Kidney epithelial cell (primary cell): ENCODE measurements at regions not wholly inside any gene's neighbourhood (a gene's known extent, or its start where the extent isn't known, plus 50 kb on each side); places are given as distances from the start of the nearest gene placed in this dataset.

Experiments
- DNase-seq: peaks from one replicate; pipeline ENCODE4 v3.0.0-alpha.2; 2010; ENCODE audit warnings: low read depth
- H3K27me3 ChIP-seq: 2 replicates; pipeline ENCODE4 v1.6.0; 2011; ENCODE audit warnings: low read length; ENCODE audit not compliant: control insufficient read depth, insufficient read depth
- H3K36me3 ChIP-seq: 2 replicates; pipeline ENCODE4 v1.5.1; 2011; ENCODE audit warnings: low read length; ENCODE audit not compliant: control insufficient read depth, insufficient read depth
- H3K4me3 ChIP-seq: 2 replicates; pipeline ENCODE4 v1.5.1; 2011; ENCODE audit warnings: low read depth, mild to moderate bottlenecking, control low read depth, low read length
- TF ChIP-seq, protein P1 (sequence below): IDR thresholded peaks from 2 replicates; pipeline ENCODE4 v1.5.1; 2011; ENCODE audit warnings: mild to moderate bottlenecking, moderate library complexity, low read length, control low read depth, inconsistent platforms; ENCODE audit not compliant: insufficient read depth, poor library complexity, severe bottlenecking

DNA sequence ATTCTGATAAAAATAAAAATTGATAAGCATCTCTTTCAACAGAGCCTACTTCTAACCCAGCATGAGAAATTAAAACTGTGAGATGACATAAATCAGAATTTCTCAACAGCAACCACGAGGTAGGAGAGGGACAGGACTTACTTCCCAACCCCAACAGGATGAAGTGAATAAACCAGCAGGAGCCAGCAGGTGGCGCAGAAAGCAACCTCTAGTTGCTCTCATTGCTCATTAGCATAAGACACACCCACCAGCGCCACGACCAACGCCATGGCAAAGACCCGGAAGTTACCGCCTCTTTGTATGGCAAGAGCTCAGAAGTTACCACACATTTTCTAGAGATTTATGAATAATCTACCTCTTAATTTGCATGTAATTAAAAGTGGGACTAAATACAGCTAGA lies 189.4 kb upstream of the CDH8 start:
- TF ChIP-seq, protein P1, sequence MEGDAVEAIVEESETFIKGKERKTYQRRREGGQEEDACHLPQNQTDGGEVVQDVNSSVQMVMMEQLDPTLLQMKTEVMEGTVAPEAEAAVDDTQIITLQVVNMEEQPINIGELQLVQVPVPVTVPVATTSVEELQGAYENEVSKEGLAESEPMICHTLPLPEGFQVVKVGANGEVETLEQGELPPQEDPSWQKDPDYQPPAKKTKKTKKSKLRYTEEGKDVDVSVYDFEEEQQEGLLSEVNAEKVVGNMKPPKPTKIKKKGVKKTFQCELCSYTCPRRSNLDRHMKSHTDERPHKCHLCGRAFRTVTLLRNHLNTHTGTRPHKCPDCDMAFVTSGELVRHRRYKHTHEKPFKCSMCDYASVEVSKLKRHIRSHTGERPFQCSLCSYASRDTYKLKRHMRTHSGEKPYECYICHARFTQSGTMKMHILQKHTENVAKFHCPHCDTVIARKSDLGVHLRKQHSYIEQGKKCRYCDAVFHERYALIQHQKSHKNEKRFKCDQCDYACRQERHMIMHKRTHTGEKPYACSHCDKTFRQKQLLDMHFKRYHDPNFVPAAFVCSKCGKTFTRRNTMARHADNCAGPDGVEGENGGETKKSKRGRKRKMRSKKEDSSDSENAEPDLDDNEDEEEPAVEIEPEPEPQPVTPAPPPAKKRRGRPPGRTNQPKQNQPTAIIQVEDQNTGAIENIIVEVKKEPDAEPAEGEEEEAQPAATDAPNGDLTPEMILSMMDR = peak; percentile 51
- Histone ChIP-seq H3K27me3 (no peaks in the 10 kb centered on the region), H3K4me3 (no peak overlapping the region), H3K36me3 (no peaks in the 10 kb centered on the region)
- DNase-seq = peak; percentile 4

DNA sequence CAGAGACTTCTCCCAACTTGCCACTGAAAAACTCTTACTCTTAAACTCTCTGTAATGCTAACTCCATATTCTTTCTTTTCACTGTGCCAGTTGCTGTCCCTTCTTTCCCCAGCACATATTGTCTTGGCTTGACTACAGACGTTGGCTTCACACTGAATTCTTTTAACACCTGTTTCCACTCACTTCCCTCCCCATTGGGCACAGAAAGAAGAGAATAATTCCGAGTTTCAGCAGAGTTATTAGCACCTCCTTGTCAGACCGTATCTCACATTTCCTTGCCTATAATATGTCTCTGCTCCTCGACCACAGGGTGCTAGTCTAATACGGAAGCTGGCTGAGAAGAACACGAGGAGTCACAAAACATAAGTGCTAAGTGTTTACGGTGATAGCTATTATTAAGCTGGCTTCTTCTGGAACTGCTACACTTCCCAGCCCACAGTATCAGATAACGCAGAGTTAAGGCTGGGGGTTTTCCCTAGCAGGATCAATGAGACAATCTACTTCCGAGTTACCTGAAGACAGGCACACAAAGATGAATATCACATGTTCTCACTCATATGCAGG lies 188.5 kb upstream of the CDH8 start:
- H3K4me3 ChIP-seq = no peak overlapping the region
- no peak for DNase-seq
- H3K36me3 ChIP-seq = no peaks in the 10 kb centered on the region
- H3K27me3 ChIP-seq = no peaks in the 10 kb centered on the region
- TF ChIP-seq, protein P1 = no peak

DNA sequence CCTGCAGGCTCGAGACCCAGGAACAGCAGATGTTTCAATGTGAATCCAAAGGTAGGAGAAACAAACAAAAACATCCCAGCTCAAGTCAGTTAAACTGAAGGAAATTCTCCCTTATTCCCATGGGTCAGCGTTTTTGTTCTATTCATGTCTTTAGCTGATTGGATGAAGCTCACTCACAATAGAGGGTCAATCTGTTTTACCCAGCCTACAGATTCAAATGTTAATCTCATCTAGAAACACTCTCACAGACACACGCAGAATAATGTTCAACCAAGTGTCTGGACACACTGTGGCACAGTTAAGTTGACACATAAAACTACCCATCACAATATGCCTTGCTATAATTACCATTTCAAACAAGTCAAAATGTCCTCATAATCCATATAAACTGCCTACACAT lies 180.6 kb upstream of the CDH8 start:
- H3K27me3 ChIP-seq = no peaks in the 10 kb centered on the region
- H3K4me3 ChIP-seq = no peak overlapping the region
- DNase-seq = no peak
- TF ChIP-seq, protein P1 = no peak
- H3K36me3 ChIP-seq = no peaks in the 10 kb centered on the region

DNA sequence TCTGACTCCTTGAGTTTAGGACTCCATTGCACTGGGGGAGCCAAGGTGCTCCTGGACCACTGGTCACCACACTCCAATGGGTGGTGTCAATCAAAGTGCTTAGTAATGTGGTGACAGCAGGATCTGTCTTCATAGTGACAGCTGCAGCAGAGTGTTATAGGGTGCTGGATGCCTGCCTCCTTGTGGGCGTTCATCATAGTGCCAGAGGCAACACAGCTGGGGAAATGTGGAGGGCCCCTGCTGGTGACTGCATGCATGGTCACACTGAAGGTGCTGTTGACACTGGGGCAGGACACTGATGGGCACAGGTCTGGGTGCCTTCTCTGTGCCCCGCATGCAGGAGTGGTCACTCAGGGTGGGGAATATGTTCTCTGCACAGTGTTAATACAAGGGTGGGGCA lies 177.5 kb upstream of the CDH8 start:
- Histone ChIP-seq H3K36me3 (no peaks in the 10 kb centered on the region), H3K27me3 (no peaks in the 10 kb centered on the region), H3K4me3 (no peak overlapping the region)
- no peak for DNase-seq
- TF ChIP-seq, protein P1 = peak; percentile 36

DNA sequence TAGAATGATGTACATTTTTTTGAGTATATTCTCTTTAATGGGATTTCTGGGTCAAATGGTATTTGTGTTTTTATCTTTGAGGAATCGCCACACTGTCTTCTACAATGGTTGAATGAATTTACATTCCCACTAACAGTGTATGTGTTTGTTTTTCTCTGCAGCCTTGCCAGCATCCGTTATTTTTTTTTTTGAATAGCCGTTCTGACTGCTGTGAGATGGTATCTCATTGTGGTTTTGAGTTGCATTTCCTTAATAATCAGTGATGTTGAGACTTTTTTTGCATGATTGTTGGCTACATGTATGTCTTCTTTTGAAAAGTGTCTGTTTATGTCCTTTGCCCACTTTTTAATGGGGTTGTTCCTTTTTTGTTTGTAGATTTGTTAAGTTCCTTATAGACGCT lies 172.7 kb upstream of the CDH8 start:
- DNase-seq = no peak
- Histone ChIP-seq H3K36me3 (no peaks in the 10 kb centered on the region), H3K4me3 (no peak overlapping the region), H3K27me3 (no peaks in the 10 kb centered on the region)
- TF ChIP-seq, protein P1 = no peak

DNA sequence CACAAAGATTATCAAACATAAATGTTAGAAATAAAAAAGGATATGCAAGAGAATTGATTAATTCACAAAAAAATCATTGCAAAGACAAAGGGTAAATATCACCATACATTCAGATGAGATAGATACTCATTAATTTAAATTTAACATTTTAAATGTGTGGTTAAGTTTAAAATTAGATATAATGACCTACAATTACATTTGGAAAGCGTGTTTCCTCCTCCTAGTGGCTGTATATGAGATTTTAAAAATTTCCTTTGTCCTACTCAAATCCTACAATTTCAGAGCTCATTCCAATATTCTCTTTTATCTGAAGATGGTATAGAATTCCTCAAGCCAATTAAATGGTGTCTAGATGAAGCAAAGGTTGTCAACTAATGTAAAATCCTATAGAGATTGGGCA lies 169.2 kb upstream of the CDH8 start:
- H3K27me3 ChIP-seq = no peaks in the 10 kb centered on the region
- no peak for DNase-seq
- no peak overlapping the region for H3K4me3 ChIP-seq
- no peaks in the 10 kb centered on the region for H3K36me3 ChIP-seq
- TF ChIP-seq, protein P1 = no peak
